RWPE2 (cell line): ENCODE measurements at regions not wholly inside any gene's neighbourhood (a gene's known extent, or its start where the extent isn't known, plus 50 kb on each side); places are given as distances from the start of the nearest gene placed in this dataset.

Experiments used
- ATAC-seq: fragments of 200-7000 bp; cut with Tn5 transposase; 3 replicates; pipeline ENCODE4 v1.9.1; 2021; ENCODE audit warnings: low read depth
- DNase-seq: peaks from one replicate; pipeline ENCODE4 v3.0.0-alpha.2; 2020; ENCODE audit warnings: low spot score
- H3K27ac ChIP-seq: fragments of 450-650 bp; 2 replicates; pipeline ENCODE4 v1.5.1; 2017; ENCODE audit warnings: mild to moderate bottlenecking; ENCODE audit not compliant: poor library complexity, severe bottlenecking
- H3K27me3 ChIP-seq: fragments of 250-450 bp; sonication (Bioruptor Pico); 2 replicates; pipeline ENCODE4 v1.5.1; 2021; ENCODE audit warnings: mild to moderate bottlenecking, moderate library complexity; ENCODE audit not compliant: insufficient read depth, poor library complexity, severe bottlenecking
- H3K36me3 ChIP-seq: fragments of 250-450 bp; sonication (Bioruptor Pico); 2 replicates; pipeline ENCODE4 v1.5.1; 2020; ENCODE audit warnings: low read depth, mild to moderate bottlenecking, moderate library complexity
- H3K4me1 ChIP-seq: fragments of 250-450 bp; sonication (Bioruptor Pico); 2 replicates; pipeline ENCODE4 v1.5.1; 2021; ENCODE audit warnings: mild to moderate bottlenecking, moderate library complexity; ENCODE audit not compliant: insufficient read depth, poor library complexity, severe bottlenecking
- H3K4me3 ChIP-seq: fragments of 250-450 bp; sonication (Bioruptor Pico); 2 replicates; pipeline ENCODE4 v1.5.1; 2021; ENCODE audit warnings: mild to moderate bottlenecking, moderate library complexity; ENCODE audit not compliant: severe bottlenecking
- H3K9me3 ChIP-seq: fragments of 250-450 bp; sonication (Bioruptor Pico); 2 replicates; pipeline ENCODE4 v1.5.1; 2021; ENCODE audit warnings: mild to moderate bottlenecking, moderate library complexity; ENCODE audit not compliant: severe bottlenecking
- TF ChIP-seq, protein P1 (sequence below): fragments of 450-650 bp; IDR thresholded peaks from one replicate; pipeline ENCODE4 v1.5.1; 2017; ENCODE audit warnings: mild to moderate bottlenecking, moderate library complexity; ENCODE audit not compliant: poor library complexity, severe bottlenecking

- DNase-seq: no peak
- H3K4me3 ChIP-seq: no peak overlapping the region
- peaks cover 15% of the 10 kb centered on the region for H3K27me3 ChIP-seq
- no peak overlapping the region for H3K27ac ChIP-seq
- no peaks in the 10 kb centered on the region for H3K9me3 ChIP-seq
- no peak for ATAC-seq
- TF ChIP-seq, protein P1, sequence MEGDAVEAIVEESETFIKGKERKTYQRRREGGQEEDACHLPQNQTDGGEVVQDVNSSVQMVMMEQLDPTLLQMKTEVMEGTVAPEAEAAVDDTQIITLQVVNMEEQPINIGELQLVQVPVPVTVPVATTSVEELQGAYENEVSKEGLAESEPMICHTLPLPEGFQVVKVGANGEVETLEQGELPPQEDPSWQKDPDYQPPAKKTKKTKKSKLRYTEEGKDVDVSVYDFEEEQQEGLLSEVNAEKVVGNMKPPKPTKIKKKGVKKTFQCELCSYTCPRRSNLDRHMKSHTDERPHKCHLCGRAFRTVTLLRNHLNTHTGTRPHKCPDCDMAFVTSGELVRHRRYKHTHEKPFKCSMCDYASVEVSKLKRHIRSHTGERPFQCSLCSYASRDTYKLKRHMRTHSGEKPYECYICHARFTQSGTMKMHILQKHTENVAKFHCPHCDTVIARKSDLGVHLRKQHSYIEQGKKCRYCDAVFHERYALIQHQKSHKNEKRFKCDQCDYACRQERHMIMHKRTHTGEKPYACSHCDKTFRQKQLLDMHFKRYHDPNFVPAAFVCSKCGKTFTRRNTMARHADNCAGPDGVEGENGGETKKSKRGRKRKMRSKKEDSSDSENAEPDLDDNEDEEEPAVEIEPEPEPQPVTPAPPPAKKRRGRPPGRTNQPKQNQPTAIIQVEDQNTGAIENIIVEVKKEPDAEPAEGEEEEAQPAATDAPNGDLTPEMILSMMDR: no peak
- H3K36me3 ChIP-seq: no peaks in the 10 kb centered on the region
- H3K4me1 ChIP-seq: no peaks in the 10 kb centered on the region
Observed at GRCh38 chr11:32173977-32174376, 83.1 kb downstream of the RCN1 start.

DNA sequence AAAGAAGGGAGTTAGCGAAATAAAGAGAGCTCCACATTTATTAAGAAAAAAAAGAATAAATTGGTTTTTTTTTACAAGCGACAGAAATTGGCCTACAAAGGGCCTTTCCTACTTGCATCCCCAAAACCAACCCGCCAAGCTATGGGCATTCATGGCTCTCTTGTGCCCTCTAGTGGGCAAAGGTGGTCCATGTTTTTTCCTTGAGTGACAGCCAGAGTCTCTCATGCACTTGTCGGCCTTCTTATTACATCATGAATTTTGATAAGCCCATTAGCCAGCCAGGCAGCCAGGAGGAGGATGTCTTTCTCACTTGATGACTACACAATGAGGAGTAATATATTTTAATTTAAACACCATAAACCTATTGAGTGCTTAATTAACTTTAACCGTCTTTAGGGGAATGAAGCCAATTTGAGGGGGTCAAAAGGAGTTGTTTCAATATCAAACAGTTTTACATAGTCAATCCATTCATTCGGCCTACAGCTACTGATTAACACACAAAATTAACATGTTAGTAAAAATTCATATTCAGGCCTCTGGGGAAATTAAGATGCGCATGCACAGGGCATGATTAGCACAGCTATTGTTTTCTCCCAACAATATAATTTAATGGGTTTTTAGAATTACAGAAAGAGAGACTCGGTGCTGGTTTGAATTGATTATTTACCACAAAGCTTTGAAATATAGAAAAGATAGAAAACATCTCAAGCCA, 85.5 kb downstream of the RCN1 start:
- Histone ChIP-seq H3K36me3 (no peaks in the 10 kb centered on the region), H3K4me1 (no peaks in the 10 kb centered on the region), H3K27me3 (peaks cover 19% of the 10 kb centered on the region), H3K9me3 (no peaks in the 10 kb centered on the region), H3K27ac (no peak overlapping the region), H3K4me3 (no peak overlapping the region)
- DNase-seq (no peak), ATAC-seq (peak; percentile 64)
- TF ChIP-seq, protein P1: peak; percentile 88

- DNase-seq (no peak), ATAC-seq (no peak)
- Histone ChIP-seq H3K4me3 (no peak overlapping the region), H3K4me1 (no peaks in the 10 kb centered on the region), H3K9me3 (no peaks in the 10 kb centered on the region), H3K27me3 (peaks cover 7% of the 10 kb centered on the region), H3K27ac (no peak overlapping the region), H3K36me3 (no peaks in the 10 kb centered on the region)
- TF ChIP-seq, protein P1: no peak
Observed at GRCh38 chr11:32178692-32179091, 87.8 kb downstream of the RCN1 start.

- TF ChIP-seq, protein P1: no peak
- H3K27me3 ChIP-seq: peaks cover 4% of the 10 kb centered on the region
Observed at GRCh38 chr11:32183512-32183911, 92.6 kb downstream of the RCN1 start.

DNA sequence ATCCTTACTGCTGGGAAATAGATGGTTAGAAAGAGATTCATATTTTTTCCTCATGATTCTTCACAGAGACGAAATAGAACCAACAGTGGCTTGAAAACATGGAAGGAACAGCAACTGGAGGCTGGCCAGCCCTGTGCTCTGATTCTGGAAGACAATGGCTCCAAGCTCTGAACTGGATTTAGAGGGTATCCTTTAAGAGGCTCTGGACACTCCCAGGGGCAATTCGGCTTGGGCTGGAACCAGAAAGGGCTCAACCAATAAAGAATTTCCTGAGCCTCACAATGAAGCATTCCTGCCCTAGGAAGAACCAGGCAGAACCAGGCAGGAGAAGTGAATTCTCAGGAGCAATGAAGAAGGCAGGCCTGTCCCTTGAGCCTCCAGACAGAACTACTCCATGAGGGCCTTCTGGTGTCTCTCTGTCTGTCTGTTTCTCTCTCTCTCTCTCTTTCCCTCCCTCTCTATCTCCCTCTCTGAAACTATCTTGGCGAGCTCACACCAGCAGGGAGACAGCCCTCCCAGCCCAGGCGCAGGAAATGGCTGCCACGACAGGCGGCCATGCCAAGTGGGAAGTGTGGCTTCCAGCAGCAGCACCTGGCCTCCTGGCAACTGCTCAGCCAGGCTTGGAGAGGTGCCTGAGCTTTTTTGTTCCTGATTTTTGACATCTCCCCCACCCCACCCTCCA, 93.3 kb downstream of the RCN1 start:
- DNase-seq: no peak
- H3K36me3 ChIP-seq: no peaks in the 10 kb centered on the region
- H3K9me3 ChIP-seq: no peaks in the 10 kb centered on the region
- H3K27ac ChIP-seq: no peak overlapping the region
- no peak for ATAC-seq
- peaks cover 4% of the 10 kb centered on the region for H3K27me3 ChIP-seq
- TF ChIP-seq, protein P1: no peak
- no peak overlapping the region for H3K4me3 ChIP-seq
- no peaks in the 10 kb centered on the region for H3K4me1 ChIP-seq

More at GRCh38 chr11:32183512-32183911, 92.6 kb downstream of the RCN1 start:
- H3K4me1 ChIP-seq: no peaks in the 10 kb centered on the region
- no peaks in the 10 kb centered on the region for H3K36me3 ChIP-seq
- ATAC-seq (no peak), DNase-seq (no peak)
- no peaks in the 10 kb centered on the region for H3K9me3 ChIP-seq
- no peak overlapping the region for H3K27ac ChIP-seq
- H3K4me3 ChIP-seq: no peak overlapping the region
